ENCODE measurements at regions not wholly inside any gene's neighbourhood (a gene's known extent, or its start where the extent isn't known, plus 50 kb on each side); places are given as distances from the start of the nearest gene placed in this dataset. TPM values are rescaled to one million over a fixed set of nuclear protein-coding genes. Genes with fewer than 3 reads are reported as not detected.

DNA sequence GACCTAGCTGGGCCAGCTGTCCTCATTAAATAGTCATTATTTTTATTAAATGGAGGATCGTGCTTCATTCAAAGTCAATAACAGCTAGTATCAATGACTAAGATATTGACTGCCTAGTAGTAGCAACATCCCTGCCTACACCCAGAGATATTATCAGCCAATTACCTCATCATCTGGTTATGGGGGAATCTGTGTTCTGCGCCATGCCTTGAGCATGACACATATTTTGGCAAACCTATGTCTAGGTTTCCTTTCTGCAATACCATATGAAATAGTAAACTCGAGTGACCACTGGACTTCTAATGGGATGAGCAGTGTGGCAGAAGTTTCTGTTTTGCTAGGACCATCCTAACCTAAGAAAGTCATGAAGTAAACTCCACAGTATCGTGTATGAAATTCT is 50.0 kb upstream of the AADAT start:
- Histone ChIP-seq H3K27me3 (ENCODE audit: insufficient read depth, poor library complexity, severe bottlenecking) (no peaks in the 10 kb centered on the region), H3K27ac (replicated peaks) (no peak overlapping the region), H3K4me3 (replicated peaks; ENCODE audit: insufficient read depth, low read length) (no peak overlapping the region)
- DNase-seq (ENCODE audit: low read depth in 1 of 2, low spot score in 1 of 2) = no peak
- TF ChIP-seq GABPA (IDR thresholded peaks at IDR 0.05; ENCODE audit: low read depth) (no peak), REST (IDR thresholded peaks at IDR 0.05; ENCODE audit: insufficient replicate concordance, low read depth) (no peak), POLR2AphosphoS5 (IDR thresholded peaks at IDR 0.05; ENCODE audit: low read depth) (no peak), SPI1 (IDR thresholded peaks at IDR 0.05; ENCODE audit: borderline replicate concordance, low read depth) (no peak)
- TF ChIP-seq, protein P1, sequence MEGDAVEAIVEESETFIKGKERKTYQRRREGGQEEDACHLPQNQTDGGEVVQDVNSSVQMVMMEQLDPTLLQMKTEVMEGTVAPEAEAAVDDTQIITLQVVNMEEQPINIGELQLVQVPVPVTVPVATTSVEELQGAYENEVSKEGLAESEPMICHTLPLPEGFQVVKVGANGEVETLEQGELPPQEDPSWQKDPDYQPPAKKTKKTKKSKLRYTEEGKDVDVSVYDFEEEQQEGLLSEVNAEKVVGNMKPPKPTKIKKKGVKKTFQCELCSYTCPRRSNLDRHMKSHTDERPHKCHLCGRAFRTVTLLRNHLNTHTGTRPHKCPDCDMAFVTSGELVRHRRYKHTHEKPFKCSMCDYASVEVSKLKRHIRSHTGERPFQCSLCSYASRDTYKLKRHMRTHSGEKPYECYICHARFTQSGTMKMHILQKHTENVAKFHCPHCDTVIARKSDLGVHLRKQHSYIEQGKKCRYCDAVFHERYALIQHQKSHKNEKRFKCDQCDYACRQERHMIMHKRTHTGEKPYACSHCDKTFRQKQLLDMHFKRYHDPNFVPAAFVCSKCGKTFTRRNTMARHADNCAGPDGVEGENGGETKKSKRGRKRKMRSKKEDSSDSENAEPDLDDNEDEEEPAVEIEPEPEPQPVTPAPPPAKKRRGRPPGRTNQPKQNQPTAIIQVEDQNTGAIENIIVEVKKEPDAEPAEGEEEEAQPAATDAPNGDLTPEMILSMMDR (IDR thresholded peaks at IDR 0.05; ENCODE audit: insufficient read depth, low read length) = no peak

Small RNA genes in the stretch of these regions (microRNA-seq; reads per million reads assigned to microRNA genes)
- not detected for gene MIR6082

Measured in HL-60 (cell line).